ENCODE measurements at regions not wholly inside any gene's neighbourhood (a gene's known extent, or its start where the extent isn't known, plus 50 kb on each side); places are given as distances from the start of the nearest gene placed in this dataset.

DNA sequence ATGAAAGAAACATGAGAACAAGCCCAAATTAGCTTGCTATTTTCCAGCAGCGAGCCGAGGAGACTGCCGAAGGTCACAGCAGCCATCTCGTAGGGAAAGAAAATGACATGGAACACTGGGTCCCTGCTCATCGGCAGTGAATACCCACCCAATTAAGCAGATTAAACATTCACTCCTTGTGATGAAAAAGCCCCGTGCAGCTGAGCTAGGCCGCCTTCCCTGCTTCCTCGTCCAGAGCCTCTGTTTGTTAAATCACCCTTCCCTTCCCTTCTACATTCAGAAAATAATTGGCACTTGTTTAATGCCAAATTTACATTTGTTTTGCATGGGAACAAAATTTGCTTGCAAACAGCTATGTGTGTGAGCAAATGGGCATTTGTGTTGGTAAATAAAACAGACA lies 342.5 kb downstream of the RMST start:
- no peak for TF ChIP-seq GATA3 (IDR thresholded peaks at IDR 0.05; ENCODE audit: low read depth, low read length)
- no peak for TF ChIP-seq GATA2 (IDR thresholded peaks at IDR 0.05; ENCODE audit: low read depth, low read length)

Measured in SH-SY5Y (cell line).